ENCODE measurements at regions not wholly inside any gene's neighbourhood (a gene's known extent, or its start where the extent isn't known, plus 50 kb on each side); places are given as distances from the start of the nearest gene placed in this dataset.
"Not testable (repeated sequence)": the region's sequence is repeated elsewhere in the genome, so short reads cannot be mapped to it uniquely, and the experiment has no call there.

DNA sequence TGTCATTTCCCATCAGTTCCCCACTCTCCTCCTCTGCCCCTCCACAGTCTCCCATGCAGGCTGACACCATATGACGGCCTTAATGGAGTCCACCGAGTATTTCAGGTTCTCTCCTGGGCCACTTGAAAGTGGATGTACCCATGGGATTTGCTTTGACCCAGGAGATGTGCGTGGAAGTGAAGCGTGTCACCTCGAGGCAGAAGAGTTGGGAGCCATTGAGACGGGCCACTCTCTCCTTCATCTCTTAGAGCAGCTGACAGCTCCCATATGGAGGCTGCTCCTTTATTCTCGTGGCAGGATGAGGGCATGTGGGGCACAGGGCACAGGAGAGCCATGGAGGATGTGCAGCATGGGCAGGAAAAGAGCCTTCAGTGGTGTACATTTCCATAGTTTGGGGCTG, 144.7 kb upstream of the CRYM start:
- not testable (repeated sequence) for DNase-seq

DNA sequence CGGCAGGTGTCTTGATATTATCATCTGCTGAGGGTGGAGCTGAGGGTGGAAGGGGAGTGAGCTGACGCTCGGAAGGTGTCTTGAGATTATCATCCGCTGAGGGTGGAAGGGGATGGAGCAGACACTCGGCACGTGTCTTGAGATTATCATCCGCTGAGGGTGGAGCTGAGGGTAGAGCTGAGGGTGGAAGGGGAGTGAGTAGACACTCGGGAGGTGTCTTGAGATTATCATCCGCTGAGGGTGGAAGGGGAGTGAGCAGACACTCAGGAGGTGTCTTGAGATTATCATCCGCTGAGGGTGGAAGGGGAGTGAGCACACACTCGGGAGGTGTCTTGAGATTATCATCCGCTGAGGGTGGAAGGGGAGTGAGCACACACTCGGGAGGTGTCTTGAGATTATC, 126.6 kb upstream of the CRYM start:
- DNase-seq = not testable (repeated sequence)

DNA sequence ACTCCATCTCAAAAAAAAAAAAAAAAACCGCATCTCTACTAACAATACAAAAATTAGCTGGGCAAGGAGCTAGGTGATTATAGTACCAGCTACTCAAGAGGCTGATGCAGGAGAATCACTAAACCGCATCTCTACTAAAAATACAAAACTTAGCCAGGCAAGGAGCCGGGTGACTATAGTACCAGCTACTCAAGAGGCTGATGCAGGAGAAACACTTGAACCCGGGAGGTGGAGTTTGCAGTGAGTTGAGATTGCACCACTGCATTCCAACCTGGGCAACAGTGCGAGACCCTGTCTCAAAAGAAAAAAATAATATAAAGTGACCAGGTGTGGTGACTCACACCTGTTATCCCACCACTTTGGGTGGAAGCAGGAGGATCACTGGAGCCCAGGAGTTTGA, 119.8 kb upstream of the CRYM start:
- DNase-seq = not testable (repeated sequence)

DNA sequence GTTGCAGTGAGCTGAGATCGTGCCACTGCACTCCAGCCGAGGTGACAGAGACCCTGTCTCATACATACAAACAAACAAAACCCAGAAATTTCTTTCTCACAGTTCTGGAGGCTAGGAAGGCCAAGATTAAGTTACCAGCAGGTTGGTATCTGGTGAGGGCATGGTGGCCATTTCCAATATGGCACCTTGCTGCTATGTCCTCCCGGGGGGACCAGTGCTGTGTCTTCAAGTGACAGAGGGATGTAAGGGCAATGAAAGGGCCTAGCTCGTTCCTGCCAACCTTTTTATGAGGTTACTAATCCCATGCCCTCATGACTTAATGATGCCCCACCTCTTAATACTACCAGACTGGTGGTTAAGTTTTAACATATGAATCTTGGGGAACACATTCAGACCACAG, 118.5 kb upstream of the CRYM start:
- DNase-seq = not testable (repeated sequence)

DNA sequence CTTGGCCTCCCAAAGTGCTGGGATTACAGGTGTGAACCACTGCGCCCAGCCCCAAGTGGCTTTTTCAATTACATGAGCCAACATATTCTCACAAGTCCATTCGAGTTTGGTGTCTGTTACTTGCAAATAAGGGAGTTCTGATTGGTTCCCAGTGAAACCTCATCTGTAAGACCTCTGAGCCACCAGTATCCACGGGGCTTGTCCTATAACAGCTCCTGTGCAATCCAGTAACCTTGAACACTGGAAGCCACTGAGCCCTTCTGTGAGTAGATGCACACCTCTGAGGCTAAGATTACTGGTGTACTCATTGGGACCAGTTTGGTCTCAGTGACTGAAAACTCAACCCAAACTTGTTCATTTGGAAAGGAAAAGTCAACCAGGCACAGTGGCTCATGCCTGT, 112.5 kb upstream of the CRYM start:
- DNase-seq = not testable (repeated sequence)

DNA sequence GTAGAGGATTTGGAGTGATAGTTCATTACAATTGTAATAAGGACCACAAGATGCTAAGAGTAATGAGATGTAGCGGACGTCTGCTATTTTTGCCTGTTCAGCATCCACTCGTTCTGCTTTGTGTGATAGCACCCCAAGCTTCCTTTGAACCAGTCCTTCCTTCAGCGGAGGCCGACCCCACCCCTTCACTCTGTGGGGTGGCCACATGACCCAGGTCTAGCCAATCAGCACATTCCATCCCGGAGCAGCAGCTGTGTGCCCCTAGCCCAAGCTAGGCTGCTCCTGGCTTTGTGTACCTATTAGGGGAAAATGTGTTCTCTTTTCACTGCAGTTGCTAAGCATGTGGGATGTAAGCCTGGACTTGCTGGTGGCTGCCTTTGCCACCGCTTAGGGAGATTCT, 111.8 kb upstream of the CRYM start:
- not testable (repeated sequence) for DNase-seq

DNA sequence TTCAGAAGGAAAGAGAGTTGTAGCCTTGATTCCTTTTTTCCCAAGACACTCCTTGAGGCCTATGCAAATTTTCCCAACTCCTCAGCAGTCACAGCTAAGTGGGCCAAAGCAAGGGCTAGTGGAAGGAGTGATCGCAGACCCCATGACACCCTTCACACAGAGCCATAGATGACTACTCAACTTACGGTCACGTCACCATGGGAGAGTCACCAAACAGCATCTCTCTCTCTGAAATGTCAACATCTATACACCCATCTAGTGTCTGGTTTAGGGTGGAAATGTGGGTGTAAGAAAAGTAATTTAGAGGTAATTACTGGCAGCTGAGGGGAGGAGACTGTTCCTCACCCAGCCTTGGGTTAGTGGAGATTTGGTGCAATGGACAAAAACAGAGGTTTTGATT, 109.7 kb upstream of the CRYM start:
- DNase-seq = not testable (repeated sequence)

DNA sequence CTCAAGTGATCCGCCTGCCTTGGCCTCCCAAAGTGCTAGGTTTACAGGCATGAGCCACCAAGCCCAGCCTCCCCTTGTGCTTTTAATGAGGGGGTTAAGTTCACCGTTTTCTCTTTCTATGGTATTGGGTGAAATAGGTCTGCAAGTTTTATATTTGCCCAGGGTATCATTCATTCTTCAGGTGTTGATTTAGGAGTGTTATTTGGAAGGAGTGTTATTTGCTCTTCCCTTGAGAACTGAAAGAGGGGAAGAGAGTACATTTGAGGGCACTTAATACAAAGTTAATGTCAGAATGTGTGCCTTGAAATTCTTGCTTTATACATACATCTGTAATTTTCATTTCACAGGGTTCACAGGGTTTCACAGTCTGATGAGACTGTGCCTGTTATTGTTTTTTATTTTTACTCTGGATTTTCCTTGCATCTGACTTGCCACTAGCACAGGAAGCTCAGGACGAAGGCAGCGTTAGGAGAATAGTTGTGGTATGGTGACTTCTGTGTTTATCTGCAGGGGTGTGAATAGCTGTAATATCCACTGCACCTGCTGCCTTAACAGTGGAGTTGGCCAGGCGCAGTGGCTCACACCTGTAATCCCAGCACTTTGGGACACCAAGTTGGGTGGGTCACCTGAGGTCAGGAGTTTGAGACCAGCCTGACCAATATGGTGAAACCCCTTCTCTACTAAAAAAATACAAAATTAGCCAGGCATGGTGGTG, 108.3 kb upstream of the CRYM start:
- not testable (repeated sequence) for DNase-seq

DNA sequence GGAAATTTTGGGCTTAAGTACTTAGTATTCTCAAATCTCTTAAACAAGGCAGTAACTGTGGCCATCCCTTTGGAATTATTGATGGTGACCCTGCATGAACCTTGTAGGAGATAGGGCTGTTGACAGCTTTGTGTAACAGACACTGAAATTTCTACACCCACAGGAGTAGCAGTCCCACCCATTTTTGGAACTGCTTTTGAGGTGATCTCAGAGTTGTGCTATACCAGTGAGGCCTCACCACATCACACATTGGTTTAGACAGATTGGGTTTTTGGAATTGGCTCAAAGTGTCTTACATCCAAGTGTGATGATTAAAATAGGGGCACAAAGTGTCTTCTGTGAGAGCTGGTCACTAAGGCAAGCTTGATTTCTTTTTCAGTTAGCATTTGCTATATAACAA, 105.6 kb upstream of the CRYM start:
- DNase-seq = not testable (repeated sequence)

DNA sequence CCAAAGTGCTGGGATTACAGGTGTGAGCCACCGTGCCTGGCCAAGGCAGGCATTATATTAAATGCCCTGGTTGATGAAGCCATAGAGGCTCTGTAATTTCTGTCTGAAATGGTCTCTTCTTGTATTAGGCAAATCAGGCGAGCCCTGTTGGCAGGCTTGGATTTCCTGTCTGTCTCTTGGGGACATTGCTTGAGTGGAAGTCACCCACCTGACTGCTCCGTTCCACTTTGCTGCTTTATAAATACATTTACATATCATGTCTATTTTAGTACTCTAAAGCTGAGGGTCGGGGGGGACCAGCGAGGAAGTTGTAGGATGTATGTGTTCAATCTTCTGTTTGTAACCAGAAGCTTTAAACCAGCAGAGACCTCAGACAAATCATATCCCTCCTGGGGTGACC, 101.6 kb upstream of the CRYM start:
- DNase-seq = not testable (repeated sequence)

DNA sequence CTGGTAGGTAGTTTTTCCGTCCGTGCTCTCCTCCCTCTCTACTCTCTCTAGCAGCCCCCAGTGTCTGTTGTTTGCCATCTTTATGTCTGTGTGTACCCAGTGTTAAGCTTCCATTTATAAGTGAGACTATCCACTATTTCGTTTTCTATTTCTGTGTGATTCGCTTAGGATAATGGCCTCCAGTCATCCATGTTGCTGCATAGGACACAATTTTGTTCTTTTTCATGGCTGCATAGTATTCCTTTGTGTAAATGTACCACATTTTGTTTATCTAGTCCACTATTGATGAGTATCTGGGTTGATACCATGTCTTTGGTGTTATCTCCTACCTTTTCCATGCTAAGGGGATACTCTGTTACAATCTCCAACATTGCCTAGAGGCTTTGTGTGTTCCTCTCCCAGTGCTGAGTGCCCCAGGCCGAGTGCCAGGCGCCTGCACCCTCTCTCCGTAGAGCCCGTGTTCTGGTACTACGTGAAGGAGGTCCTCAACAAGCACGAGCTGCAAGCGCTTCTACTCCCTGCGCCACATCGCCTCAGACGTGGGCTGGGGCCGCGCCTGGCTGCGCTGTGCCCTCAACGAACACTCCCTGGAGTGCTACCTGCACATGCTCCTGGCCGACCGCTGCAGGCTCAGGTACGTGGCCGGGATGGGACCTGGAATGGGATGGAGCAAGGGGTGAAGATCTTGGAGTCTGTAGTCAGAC, 98.3 kb upstream of the CRYM start:
- DNase-seq = not testable (repeated sequence)

DNA sequence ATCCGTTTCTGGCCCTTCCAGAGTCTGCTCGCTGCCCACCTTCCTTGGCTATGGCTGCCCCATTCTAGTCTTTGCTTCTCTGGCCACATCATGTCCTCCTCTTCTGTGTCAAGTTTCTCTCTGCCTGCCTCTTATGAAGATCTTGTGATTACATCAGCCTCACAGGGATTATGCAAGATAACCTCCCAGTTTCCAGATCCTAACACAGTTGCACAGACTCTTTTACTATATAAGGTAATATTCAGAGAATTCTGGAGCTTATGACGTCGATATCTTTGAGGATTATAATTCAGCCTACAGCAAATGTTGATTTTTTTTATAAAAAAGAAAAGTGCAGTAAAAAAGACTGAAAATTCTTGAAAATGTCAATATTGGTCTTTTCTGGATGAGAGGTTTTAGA, 97.2 kb upstream of the CRYM start:
- DNase-seq = not testable (repeated sequence)

DNA sequence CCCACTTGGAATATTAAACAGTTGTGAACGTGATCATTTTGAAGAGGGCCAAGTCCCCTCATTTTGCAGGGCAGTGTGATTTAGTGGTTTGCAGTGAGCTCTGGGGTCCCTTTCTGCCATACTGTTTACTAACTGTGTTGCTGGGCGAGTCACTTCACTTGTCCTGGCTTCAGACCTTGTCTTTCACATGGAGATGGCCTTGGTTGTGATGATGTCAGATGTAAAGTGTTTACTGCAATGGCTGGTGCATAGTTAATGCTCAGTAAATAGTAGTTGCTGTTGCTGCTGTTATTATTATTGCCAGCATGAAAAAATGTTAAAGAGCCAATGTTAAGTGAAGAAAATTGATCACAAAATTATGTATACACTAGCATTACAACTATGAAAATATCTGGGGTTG, 95.4 kb upstream of the CRYM start:
- not testable (repeated sequence) for DNase-seq

DNA sequence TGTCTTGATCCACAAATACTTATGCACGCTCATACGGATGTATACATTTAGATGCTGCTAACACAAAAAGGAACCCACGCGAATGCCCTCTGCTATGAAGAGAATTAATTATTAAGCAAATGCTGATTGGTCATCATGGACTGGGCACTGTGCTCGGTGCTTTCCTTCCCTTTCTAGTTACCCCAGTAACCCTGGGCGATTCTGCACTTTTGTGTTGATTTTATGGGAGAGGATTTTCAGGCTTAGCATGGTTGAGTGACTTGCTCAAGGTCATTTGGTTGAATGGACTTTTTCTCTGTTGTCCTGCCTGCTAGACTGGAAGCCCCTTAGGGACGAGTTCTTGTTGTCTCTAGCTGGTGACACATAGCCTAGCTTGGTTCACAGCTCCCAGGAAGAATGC, 94.8 kb upstream of the CRYM start:
- not testable (repeated sequence) for DNase-seq

DNA sequence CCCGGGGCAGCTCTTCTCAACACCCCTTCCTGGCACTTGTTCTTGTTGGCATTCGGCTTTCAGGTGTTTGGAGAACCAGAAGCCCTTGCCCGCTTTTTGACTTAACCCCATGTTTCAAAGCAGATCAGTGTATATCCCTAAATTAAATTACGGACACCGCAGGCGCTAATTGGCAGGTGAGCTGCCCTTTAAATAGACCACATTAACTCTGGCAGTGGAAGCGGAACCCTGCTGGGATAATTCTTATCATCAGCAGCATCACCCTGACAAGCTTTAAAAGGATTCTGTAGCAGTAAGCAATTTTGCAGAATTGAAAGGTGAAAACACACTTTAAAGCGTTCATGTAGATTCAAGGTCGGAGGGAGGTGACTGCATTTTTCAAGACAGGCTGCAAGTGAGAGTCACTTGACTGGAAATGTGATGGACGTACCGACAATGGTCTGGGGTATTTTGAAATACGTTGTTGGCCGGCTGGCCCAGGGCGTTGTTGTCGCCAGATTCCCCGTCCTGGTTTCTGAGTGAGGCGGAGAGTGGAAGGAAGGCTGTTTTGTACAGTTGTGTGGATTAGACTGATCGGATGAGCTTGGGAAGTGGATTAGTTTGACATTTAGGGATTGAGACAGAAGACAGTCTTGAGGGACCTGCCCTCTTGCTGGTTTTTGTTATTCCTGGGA, 94.2 kb upstream of the CRYM start:
- DNase-seq = peak; percentile 88

DNA sequence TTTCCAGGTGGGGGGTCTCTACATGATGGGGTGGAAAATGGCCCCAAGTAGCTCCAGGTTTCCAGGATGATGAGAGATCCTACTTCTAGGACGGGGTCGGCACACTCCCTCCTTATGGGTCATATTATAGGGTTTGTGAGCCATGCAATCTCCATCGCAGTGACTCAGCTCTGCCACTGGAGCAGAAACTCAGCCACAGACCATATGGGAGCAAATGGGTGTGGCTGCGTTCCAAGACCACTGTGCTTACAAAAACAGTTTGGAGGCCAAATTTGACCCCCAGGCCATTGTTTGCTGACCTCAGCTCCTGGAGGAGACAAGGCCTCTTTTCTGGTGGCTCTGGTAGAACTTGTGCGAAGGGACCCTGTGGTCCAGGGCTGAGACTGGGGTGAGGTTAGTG, 92.7 kb upstream of the CRYM start:
- DNase-seq = not testable (repeated sequence)

DNA sequence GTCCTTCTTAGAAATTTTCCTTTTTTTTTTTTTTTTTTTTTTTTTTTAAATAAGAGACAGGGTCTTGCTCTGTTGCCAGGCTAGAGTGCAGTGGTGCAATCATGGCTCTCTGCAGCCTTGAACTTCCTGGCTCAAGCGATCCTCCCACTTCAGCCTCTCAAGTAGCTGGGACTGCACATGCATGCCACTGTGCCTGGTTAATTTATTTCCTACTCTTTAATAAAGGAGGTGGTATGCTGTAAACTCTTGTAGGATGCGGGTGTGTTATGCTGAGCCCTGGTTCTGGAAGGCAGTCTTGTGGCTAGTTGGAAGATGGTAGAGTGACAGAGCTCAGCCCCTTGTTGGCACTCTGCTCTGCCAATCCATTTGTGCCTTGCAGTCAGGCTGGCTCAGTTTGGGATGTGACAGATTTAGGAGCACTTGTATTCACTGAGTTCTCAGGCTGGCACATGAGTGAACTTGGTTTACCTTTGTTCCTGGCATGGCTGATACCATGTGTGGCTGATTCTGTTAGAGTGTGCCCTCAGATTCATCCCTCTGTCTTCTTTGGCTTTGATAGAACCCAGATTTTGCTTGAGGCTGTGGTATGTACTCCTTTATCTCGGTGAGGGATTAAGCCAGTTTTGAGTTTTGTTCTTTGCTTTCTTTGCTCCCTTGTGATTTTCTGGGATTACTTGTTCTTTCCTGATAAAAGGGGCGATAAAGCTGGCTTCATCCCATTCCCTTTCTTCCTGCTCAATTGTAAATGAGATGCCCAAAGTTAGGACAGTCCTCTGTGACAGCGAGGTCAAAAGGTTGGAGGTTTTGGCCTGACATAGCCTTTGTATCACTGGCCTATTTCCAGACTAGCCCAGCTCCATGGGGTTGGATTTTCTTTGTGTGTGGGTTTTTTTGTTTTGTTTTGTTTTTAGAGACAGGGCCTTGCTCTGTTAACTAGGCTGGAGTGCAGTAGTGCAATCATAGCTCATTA, 91.2 kb upstream of the CRYM start:
- DNase-seq = not testable (repeated sequence)

DNA sequence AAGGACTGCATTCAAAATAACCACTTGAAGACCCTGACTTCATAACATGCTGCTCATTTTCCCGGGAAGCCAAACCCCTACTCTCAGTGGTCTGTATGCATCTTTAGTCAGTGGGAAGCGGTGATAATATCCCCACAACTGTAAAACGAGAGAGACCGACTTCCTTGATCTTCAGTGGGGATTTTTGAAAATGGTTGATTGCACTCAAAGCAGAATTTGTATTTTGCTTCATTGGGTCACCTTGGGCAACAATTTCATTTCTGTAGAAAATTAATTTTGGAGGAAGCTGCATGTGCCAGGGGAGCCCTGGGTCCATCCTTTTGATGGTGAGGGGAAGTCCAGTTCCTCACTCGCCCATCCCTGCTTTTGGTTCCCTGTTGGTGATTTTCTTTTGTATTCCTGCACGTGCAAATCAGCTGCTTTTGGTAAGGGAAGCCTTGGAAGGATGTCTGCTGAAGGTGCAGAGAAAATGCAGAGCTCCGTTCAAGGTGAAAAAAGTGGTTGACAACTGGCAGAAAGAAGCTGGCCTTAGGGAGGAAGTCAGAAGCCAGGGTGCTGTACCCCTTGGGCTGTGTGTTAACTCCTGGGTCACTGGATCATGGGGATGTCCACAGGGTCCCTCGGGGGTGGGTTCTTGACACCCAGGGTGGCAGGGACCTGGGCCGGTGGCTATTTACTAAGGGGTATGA, 89.8 kb upstream of the CRYM start:
- DNase-seq = not testable (repeated sequence)

DNA sequence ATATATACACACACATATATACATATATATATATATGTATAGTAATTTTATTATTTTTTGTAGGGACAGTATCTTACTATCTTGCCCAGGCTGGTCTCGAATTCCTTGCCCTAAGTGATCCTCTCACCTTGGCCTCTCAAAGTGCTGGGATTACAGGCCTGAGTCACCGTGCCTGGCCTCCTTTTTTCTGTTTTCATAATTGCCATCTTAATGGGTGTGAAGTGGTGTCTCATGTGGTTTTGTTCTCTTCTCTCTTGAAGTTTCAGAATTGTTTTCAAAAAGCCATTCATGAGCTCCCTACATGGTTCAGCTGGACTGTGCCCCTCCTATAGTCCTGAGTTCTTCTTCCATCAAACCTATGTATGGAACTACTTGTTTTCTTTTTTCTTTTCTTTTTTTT, 88.9 kb upstream of the CRYM start:
- not testable (repeated sequence) for DNase-seq

DNA sequence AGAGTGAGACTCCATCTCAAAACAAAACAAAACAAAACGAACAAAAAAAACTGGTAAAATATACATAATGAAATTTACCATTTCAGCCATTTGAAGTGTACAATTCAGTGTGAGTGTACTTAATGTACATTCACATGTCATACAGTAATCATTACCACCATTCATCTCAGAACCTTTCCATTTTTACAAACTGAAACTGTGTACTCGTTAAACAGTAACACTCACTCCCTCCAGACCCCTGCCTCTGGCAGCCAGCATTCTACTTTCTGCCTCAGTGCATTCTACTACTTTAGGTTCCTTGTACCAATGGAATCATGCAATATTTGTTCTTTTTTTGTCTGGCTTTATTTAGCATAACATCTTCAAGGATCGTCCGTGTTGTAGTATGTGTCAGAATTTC, 87.5 kb upstream of the CRYM start:
- DNase-seq = not testable (repeated sequence)

DNA sequence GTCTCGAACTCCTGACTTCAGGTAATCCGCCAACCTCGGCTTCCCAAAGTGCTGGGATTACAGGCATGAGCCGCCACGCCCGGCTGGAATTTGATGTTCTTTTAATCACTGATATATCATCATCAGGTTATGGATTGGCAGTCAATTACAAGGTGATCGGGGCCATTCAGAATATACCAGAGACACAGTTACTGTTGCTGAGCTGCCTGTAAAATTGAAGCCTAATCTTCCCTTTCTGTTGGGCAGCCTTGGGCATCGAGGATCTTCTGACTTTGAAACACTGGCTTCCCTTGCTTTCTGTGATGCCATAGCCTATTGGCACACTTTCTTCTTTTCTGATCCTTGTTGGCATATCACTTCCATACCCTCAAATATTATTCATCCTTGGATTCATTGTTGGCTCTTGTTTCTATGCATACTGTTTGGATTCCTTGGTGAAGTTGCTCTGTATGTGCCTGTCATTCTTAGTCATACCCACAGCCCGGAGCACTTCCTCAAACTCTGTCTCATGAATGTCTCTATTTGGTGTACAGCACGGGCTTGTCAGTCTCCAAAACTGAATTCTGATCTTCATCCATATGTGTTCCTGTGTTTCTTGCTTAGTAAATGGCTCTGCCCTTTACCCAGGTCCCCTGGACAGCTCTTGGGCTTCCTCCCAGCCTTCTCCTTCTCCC, 85.6 kb upstream of the CRYM start:
- not testable (repeated sequence) for DNase-seq
